GM12875 (cell line): ENCODE measurements at regions not wholly inside any gene's neighbourhood (a gene's known extent, or its start where the extent isn't known, plus 50 kb on each side); places are given as distances from the start of the nearest gene placed in this dataset.

Experiments used
- H3K4me3 ChIP-seq: one replicate; pipeline ENCODE4 v1.5.1; 2011; ENCODE audit warnings: low read depth, low read length, control low read depth
- TF ChIP-seq, protein P1 (sequence below): IDR thresholded peaks from 2 replicates; pipeline ENCODE4 v1.5.1; 2011; ENCODE audit warnings: low read depth, mild to moderate bottlenecking, control low read depth, inconsistent platforms, low read length, moderate library complexity, borderline replicate concordance; ENCODE audit not compliant: insufficient read depth

DNA sequence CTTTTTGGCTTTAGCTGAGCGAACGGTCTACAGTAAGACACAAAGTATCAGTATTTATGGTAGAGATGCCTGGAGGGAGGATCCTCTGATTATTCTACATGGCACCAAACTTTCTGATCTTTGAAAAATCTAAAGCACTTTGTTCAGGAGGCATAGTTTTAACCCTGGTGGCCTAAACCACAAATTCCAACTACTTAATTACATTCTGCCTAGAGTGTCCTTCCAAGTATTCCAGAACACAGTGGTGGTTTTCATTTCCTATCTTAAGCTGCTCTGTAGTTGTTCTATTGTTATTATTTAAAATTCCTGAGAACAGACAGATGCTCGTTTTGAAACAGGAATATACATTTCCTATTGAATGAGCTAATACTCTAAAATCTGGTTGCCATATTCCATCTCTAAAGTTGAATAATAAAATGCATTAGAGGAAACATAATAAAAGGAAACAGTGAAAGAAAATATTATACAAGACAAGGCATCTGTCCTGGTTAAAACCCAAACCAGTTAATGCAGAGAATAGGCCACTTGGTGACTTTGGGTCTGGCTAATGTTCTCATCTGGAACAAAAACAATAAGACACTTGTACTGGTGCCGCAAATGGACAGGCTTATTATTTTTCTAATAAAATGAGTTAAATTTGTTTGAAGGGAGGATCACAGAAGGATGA is 657.4 kb downstream of the SPRY1 start:
- TF ChIP-seq, protein P1, sequence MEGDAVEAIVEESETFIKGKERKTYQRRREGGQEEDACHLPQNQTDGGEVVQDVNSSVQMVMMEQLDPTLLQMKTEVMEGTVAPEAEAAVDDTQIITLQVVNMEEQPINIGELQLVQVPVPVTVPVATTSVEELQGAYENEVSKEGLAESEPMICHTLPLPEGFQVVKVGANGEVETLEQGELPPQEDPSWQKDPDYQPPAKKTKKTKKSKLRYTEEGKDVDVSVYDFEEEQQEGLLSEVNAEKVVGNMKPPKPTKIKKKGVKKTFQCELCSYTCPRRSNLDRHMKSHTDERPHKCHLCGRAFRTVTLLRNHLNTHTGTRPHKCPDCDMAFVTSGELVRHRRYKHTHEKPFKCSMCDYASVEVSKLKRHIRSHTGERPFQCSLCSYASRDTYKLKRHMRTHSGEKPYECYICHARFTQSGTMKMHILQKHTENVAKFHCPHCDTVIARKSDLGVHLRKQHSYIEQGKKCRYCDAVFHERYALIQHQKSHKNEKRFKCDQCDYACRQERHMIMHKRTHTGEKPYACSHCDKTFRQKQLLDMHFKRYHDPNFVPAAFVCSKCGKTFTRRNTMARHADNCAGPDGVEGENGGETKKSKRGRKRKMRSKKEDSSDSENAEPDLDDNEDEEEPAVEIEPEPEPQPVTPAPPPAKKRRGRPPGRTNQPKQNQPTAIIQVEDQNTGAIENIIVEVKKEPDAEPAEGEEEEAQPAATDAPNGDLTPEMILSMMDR = no peak

DNA sequence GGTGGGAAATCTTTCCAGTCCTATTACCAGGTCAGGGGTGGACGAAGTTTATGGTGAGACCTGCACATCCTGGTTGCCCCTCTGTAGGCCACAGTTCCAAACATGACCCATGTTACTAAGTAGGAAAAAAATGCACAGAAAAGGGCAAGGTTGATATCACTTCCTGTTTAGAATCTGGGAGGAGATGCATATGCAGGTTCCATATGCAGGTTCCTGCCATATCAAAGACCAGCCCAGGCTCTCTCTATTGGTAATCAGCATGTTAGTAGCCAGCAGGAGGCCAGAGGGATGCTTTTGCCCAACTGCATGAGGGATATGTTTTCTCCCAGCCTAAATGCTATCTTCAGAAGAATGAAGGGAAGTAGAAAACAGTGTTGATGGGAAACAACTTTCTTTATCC is 657.2 kb downstream of the ANKRD50 start:
- TF ChIP-seq, protein P1 = no peak
- no peak overlapping the region for H3K4me3 ChIP-seq

More for the DNA sequence above, 657.4 kb downstream of the SPRY1 start:
- H3K4me3 ChIP-seq = no peak overlapping the region

DNA sequence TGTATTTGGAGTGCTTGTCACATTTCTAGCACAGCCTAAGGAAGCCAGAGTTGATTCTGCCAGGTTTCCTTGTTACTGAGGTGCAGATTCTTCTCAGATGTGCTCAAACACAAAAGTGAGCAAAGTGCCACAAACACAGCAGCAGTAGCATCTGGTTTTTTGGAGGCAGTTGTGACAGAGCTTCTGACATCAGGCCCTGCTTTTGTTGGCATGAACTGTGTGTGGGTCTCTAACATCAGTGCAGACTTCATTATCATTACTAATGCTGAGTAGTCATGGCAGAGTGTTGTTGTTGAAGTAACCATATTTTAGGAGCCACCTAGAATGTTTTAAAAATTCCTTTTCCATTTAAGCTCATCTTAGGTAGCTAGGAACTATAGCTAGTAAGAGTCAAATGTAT is 656.6 kb downstream of the ANKRD50 start:
- TF ChIP-seq, protein P1 = no peak
- no peak overlapping the region for H3K4me3 ChIP-seq

DNA sequence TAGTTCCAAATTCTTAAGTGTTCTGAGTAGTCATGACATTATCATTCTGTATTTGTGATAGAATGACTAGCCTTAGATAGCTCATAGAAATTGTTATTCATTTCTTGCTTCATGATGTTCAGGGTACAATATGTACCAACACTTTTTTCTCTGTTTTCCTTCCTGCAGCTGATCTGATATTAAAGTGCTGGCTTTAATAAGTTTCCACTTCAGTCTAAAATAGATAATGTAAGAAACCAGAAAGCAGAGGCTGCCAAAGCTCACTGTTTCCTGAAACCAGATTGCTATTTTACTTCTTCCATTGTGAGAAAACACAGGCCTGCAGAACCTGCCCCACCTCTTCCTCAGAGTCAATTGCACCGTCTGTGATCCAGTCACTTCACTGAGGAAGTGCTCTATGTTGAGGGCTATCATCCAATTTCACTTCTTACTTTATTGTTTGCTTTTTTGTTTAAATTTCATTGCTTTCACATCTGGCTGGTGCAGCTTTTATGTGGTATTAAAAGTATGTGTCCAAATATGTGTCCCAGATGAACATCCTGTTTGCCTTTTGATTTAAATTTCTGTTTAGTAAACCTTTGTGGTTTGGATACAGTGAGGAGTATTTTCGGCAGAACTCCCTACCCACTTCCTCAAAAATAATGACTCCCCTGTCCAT is 652.1 kb downstream of the ANKRD50 start:
- TF ChIP-seq, protein P1 = no peak
- H3K4me3 ChIP-seq = no peak overlapping the region

DNA sequence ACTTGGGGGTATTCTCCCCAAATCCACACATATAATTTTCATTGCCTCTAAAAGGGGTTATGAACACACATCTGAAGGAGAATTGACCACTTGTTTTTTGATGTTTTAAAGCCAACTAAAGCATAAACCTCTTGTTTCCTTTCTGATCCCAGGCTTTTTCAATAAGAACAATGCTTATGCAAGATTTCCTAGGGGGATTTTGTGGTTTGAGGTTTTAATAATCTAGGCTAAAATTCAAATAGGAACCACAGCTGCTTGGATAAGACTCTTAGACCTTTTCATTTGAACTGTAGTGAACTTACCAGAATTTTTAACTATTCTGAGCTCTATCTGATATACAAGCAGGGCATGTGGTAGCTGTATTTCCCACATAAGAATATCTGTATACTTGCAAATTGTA is 651.1 kb downstream of the ANKRD50 start:
- TF ChIP-seq, protein P1 = no peak
- no peak overlapping the region for H3K4me3 ChIP-seq

DNA sequence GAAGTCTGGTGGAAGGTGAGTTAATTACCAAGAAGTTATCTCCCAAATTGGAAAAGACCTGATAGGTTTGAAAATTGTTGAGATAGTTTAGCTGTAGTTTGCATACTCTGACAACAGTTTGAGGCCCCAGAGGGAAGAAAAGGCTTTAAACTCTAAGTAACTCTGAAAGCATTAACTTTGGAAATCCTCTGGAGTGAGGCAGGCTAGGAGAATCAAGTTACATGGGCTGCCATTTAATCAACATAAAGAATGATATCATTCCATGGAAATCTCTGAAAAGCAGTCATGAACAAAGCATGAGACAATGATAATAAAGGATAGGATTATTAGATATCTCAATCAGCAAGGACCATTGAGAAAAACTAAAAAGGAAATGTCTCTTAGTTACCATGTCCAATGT is 647.1 kb downstream of the ANKRD50 start:
- no peak overlapping the region for H3K4me3 ChIP-seq
- TF ChIP-seq, protein P1 = no peak

DNA sequence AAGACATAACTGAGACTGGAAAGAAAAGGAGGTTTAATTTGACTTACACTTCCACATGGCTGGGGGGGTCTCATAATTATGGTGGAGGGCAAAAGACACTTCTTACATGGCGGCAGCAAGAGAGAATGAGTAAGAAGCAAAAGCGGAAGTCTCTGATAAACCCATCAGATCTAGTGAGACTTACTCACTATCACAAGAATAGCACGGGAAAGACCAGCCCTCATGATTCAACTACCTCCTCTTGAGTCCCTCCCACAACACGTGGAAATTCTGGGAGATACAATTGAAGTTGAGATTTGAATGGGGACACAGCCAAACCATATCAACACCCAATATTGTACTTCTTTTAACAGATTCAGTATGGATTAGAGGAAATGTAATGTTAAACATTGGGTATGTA is 646.6 kb downstream of the ANKRD50 start:
- TF ChIP-seq, protein P1 = no peak
- H3K4me3 ChIP-seq = no peak overlapping the region
